Forelimb muscle (tissue), 1 donor: ENCODE measurements at regions not wholly inside any gene's neighbourhood (a gene's known extent, or its start where the extent isn't known, plus 50 kb on each side); places are given as distances from the start of the nearest gene placed in this dataset.
"Not testable (repeated sequence)": the region's sequence is repeated elsewhere in the genome, so short reads cannot be mapped to it uniquely, and the experiment has no call there.

Source experiments
- DNase-seq: peaks from one replicate; pipeline ENCODE4 v3.0.0-alpha.2; 2013; ENCODE audit warnings: low read depth

DNA sequence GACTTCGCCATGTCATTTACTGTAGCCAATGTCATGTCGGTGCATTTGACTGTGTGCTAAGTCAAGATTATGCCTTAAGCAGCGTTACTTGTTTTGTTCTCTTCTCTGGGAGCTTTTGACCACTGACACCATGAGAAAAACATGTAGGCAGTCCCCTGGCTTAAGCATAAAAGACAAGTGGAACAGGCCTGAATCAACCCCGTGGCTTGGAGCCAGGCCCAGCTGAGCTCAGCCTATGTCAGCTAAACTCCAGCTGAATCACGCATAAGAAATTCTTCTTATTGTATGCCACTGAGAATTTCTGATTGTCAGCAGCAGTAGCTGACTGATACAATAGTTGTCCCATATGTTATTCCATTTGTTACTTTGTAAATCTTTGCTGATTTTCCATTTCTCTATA, 261.9 kb downstream of the CBLL2 start:
- DNase-seq = no peak

DNA sequence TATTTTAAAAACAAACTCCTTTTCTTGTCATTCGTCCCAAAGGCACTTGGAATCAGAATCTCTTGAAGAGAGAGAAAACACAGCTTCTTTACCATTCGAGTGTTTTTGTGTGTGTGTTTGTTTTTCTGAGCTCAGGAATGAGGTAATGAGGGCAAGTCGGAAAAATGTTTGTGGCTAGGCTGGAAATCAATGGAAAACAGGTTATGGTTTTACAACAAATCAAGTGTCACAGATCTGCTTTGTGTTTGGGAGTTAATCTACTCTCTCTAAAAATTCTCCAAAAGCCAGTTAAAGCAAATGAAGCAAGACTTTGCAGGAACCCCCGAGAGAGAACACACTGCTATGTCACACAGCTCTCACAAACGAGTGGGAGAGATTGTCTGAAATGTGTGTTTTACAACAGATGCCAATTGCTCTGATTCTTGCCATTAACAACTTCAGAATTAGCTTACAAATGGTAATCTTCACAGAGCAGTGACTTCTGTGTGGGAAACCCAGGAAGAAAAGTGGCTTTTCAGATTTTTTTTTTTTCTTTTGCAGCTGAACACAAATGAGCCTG, 264.1 kb downstream of the CBLL2 start:
- no peak for DNase-seq

DNA sequence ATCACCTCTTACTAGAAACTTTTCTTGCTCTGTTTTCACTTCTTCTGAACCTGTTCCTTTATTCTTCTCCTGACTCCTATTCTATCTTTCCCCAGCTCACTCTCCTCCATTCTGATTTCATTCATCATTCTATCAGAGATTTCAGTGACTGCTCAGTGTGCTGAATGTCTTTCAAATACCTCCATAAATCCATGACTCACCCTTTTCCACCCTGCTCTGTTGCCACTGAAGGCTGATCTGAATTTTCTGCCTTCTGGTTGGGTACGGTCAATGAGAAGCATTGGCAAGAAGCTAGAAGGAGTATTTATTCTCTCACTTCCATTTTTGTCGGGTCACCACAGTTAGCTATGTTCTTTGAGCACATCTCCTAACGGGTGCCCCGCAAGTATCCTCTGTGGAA, 265.9 kb downstream of the CBLL2 start:
- no peak for DNase-seq

DNA sequence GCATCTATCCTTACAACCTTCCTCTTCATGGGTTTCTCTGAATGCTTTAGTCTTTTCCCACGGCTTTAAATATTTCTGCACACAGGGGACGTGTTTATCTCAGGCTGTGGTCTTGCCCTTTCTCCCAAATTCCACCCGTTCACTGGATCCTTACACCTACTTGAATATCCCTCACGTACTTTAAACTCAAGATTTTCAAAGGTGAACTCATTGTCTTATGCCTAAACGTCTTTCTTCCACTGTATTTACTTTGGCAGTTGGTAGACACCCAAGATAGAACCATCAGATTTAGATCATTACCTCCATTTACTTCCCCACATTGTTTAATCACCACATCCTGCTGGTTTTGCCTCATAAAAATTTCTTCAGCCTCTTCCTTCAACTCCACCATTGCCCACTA, 269.2 kb downstream of the CBLL2 start:
- no peak for DNase-seq

DNA sequence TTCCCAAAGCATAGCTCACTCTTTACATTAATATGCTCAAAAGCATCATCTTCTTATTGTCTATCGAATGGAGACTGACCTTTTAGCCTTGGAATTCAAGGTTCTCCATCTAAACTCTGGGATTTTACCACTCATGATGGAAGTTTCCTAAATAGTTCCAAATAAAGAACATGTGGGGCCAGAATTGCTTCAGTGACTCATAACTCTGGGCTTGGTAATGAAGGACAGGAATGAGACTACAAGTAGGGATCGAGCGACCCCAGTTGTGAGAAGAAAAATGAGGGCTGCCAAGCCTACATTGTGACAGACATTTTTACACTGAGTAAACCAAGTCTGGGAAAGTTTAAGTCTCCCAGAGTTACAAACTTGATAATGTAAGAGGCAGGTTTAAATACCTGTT, 269.9 kb downstream of the CBLL2 start:
- no peak for DNase-seq

DNA sequence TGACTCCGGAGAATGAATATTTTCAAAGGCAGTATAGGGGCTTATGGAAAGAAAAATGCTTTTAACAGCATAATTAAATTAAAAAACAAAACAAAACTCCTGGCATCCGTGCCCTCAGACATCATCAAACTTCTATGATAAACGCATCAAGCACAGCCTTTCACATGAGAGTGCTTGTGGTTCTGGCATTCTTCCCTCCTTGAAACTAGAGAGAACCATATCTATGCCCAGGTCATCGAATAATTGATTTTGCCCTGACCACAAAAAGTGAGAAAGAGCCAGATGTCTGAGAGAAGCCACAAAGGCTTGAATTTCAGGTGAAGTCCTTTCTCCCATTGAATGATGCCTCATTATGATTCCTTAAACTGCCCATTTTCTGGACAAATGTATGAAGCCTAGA, 286.8 kb downstream of the CBLL2 start:
- DNase-seq = no peak

DNA sequence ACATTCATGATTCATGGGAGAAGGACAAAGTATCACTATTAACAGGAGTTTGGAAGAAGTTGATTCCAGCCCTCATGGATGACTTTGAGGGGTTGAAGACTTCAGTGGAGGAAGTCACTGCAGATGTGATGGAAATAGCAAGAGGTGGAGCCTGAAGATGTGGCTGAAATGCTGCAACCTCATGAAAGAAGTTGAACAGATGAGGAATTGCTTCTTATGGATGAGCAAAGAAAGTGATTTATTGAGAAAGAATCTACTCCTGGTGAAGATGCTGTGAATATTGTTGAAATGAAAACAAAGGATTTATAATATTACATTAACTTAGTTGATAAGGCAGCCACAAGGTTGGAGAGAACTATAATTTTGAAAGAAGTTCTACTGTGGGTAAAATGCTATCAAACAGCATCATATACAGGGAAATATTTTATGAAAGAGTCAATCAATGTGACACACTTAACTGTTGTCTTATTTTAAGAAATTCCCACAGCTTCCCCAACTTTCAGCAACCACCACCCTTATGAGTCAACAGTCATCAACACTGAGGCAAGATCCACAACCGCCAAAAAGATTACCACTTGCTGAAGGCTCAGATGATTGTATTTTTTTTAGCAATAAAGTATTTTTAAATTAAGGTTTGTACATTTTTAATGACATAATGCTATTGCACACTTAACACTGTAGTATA, 302.6 kb downstream of the CBLL2 start:
- no peak for DNase-seq

DNA sequence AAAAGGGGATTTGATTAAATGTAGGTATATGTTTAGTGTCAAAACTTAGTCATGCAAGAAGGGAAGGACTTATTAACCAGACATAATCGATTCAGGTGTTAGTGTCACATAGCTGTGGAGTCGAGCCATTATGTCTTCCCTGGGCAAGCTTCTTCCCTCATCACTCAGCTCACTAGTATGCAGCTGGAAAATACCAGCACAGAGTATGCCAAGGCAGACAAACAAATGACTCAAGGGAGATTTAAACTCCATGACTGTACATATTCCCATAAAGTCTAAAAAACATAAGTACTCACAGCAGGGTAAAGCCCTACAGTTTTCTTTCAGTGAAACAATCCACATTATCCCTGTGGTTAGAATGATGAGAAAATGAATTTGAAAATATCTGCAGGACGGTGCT, 304.5 kb downstream of the CBLL2 start:
- DNase-seq = no peak

DNA sequence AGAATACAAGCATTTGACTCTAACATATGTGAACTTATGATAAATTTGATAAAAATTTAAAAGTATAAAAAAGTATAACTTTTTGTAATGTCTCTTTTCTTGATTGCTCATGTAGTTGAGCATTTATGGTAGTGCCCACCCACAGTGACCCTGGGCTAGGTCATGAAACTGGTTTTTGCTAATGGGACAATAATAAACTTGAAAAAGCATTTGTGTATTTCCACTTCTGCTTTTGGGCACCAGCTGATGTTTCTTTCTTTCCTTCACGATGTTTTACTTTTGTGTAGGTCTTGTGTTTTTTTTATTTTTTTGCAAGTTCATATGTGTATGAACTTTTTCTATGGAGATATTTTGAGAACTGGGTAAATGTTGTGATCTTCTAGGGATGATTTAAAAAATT, 313.1 kb downstream of the CBLL2 start:
- DNase-seq = no peak

DNA sequence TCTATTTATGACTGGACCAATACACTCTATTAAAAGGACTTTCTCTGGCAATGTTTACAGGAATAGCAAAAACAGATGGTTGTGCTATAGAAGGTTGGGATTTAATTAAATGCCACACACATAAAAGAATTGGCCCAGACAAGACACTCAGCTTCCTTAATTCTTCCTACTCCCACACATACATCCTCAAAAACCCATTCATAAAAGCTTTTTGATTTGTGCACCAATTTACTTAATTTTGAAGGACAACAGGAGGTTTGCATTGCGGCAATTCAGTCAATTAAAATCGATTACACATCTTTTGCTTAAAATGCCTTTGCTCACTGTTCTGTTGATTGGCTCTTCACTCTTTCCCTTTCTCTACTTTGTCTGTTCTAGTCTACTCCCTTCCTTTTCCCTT, 317.1 kb downstream of the CBLL2 start:
- DNase-seq = no peak

DNA sequence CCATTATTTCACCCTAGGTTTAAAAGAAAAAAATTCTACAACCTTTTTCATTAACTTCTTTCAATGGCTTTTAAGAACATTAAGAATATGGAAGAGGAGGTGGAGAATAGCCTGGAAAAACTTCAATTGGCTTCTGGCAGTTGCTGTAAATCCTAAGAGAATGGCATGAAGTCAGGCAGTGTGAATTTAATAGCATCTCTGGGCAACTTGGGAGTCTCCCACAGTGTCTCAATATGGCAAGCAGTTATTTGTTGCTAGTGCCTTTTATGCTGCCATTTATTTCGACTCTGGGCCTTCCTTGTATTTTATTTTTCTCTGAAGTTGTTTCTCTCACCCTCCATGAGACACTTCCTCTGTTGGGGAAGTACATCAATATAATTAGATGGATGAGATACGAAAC, 322.1 kb downstream of the CBLL2 start:
- no peak for DNase-seq

DNA sequence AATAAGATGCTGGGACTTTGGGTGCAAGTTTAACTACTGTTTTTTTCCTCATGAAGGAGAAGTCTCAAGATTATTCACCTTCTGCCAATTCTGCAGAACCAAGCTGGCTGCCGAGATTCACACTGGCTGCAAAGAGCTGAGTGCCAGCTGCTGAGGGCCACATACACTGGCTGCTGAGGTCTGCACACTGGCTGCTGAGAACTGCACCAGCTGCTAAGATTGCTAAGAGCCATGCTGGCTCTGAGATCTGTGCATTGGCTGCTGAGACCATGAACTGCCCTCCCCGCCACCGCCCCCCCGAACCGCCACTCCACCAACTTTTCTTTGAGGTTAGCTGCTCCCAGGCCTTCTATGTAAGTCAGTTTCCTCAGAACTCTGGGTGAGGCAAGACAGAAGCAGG, 330.3 kb downstream of the CBLL2 start:
- no peak for DNase-seq

DNA sequence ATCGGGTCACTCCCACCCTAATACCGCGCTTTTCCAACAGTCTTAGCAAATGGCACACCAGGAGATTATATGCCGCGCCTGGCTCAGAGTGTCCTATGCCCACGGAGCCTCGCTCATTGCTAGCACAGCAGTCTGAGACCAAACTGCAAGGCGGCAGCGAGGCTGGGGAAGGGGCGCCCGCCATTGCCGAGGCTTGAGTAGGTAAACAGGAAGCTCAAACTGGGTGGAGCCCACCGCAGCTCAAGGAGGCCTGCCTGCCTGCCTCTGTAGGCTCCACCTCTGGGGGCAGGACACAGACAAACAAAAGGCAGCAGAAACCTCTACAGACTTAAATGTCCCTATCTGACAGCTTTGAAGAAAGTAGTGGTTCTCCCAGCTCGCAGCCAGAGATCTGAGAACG, 336.7 kb downstream of the CBLL2 start:
- not testable (repeated sequence) for DNase-seq

DNA sequence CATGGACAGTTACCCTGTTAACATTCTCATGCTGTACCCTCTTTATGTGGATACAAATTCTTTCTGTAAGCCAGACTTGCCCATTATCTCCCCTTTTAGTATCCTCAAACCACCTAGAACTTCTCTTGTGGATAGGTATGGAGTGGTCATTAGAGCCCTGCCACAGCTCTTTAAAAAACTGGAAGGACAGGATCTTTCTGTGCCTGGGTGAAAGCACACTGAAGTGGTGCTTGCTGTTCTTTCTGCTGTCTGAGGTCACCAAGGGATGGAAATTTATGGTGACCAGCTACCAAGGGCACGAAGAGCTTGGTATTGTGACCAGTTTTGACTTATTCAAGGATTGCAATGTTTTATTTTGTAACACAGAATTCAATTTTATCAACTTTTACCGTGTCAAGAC, 344.2 kb downstream of the CBLL2 start:
- no peak for DNase-seq

DNA sequence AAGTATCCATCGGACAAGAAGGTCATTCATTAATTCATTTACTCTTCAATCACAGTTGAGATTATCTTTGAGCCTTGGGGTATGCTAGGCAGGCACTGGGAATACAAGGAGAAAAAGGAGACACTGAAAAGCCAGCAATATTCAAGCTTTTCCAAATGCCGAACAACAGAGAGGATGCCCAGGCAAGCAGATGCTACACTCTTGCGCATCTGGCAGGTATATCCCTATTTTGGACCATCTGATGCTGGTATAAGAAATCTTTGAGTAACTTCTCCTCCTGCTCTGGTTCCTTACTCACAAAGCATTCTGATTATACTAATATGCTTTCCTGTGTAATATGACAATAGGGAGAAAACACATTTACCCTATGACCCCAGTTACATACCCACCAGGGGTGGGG, 354.9 kb downstream of the CBLL2 start:
- DNase-seq = no peak

DNA sequence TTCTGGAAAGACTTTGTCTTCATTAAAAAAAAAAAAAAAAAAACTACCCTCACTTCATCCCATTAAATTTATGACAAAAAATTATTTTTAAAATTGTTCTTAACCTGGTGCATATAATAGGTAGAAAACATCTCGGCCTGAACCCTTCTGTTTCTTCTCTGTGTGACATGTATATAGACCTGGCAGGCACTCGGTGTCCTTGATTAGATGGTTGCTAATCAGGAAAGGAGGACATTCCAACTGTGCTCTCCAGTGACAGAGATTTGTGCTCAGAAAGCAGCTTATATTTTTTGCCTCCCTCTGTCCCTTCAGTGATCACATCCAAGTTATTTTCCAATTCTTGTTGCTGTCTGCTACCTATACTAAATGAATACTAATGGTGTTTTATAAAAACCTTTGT, 355.6 kb downstream of the CBLL2 start:
- no peak for DNase-seq

DNA sequence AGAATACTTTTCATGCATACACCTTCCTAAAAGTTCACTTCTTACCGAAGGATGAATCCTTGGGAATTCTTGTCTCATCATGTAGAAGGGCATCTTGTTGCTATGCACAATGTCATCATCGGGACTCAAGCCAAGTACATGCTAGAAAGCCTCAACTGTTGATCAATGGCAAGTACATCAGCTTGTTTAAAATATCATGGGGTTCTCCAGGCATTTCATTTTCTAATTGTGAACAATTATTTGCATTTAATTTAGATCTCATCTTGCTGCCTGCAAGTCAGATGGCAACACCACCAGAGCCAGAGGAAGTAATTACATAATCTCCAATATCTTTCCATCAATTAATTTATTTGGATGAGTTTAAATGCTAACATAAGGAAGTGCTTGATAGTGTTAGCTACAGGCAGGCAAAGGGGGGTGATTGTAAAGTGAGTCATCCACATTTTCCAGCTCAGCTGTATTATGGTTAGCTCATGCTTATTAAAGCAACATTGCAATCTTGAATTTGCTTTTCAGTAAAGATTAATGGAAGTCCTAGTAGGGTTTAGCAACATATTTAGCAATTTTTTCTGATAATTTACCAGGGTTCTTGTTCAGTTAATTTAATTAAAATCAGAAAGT, 356.5 kb downstream of the CBLL2 start:
- DNase-seq = no peak

DNA sequence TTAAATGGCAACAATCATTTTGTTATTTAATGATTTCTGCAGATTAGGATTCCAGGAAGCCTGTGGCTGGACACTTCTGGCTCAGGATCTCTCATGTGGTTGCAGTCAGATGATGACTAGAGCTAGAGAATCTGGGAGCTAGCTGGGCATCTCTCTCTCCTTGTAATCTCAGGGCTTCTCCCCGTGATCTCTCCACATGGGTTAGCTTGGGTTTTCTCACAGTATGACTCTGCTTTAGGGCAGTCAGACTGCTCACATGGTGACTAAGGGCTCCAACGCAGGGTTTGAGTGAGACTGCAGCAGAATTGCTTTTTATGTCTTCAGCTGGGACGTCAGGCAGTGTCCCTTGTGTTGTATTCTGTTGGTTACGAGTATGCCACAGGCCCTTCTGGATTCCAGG, 361.4 kb downstream of the CBLL2 start:
- no peak for DNase-seq

DNA sequence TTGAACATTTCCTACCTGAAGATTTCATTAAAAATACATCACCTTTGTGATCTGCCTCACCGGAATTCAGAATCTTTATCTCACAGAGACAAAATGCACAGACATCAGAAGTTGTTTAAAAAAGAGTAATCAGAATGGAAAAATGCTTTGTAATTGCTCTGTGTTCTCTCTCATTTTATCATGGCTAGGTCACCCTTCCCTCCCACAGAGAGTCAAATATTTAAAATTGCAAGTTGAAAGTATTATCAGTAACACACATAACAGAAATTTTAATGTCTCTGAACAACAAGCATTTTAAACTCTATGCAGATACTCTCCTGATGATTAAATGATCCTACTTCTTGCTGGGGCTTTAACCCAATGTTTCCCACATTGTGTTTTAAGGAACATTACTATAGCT, 362.0 kb downstream of the CBLL2 start:
- no peak for DNase-seq

DNA sequence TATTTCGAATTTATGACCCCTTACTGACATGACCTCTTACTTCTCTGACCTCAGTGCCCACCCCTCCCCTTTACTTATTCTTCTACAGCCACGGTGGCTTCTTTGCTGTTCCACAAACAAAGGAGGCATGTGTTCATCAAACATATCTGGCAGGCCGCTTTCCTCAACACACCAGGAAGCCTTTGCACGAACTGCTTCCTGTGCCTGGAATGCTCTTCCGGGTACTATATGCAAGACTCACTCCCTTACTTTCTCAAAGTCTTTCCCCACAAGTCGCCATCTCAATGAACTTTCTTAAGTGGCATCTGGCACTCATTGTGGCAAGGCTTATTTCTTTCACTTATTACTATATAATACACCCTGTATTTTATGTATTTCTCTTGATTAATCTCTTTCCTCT, 351.5 kb upstream of the DDX53 start:
- no peak for DNase-seq

DNA sequence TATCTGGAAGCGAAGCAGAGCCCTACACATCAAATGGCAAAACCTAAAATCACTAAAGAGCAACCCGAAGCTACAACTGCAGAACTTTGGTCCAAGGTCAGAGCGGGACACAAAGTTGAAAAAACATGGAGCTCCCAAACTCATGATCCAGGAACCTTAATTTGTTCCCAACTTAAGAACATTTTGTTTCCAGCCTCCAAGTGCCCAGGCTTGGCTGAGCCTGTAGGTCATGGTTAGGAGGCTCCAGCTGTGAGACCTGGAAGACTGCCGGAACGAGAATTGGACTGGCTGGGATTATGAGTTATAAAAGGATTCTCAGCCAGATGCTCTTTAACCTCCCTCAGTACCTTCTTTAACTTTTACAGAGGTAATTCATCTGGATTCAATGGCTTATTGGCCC, 349.1 kb upstream of the DDX53 start:
- no peak for DNase-seq

DNA sequence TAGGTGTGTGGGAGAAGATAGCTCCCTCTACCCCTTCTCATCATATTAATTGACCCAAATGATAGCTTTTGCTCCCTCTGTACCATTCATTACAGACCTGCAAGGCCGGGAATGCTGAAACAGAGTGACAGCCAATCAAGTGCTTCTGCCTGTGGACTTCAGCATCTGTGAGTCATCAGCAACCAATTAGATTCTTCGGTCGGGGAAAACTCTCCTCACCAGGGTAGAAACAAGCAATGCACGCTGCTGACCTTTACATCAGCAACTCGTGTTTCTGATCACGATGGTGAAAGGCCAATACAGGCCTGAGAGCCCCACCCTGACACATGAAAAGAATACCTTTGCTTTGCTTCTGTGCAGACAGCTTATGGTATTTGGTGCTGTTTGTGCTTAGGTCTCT, 347.2 kb upstream of the DDX53 start:
- DNase-seq = peak; percentile 16

DNA sequence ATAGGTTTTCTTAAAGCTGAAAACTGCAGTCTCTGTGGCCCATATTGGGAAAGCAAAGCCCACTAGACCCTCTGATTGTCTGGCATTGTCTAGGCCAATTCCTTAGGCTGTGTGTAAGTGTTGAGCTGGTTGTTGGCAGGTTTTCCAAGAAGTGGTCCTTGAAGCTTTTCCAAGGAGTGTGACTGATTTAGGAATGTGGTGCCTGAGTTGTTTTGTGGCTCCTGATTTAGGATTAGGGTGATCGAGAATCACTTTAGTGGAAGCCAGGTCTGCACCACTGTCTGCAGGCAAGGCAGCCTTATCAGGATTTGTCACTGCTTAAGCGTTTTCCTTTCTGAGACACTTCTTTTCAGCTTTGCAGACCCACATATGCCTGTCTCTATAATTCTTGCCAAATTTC, 339.0 kb upstream of the DDX53 start:
- no peak for DNase-seq

DNA sequence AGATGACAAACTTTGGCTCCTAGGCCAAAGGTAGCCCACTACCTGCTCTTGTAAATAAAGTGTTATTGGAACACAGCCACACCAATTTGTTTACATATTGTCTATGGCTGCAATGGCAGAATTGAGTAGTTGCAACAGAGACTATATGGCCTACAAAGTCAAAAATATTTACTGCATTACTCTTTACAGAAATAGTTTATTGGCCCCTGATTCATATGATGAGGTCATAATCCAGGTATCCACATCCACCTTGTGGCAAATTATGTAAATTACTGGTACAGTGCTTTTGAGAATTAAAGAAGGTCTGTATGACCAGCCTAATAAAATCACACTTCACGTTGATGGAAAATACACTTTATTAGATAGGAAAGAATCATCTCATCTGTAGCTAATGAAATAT, 337.0 kb upstream of the DDX53 start:
- DNase-seq = no peak
